HEK293 (cell line): ENCODE measurements at regions not wholly inside any gene's neighbourhood (a gene's known extent, or its start where the extent isn't known, plus 50 kb on each side); places are given as distances from the start of the nearest gene placed in this dataset.

Source experiments
- CTCF ChIP-seq: fragments of 450-650 bp; formaldehyde crosslinking; IDR thresholded peaks from 2 replicates; pipeline ENCODE4 v1.5.1; 2016; ENCODE audit warnings: missing biosample characterization, missing genetic modification characterization
- EGR2 ChIP-seq: fragments of 450-650 bp; formaldehyde crosslinking; IDR thresholded peaks from 2 replicates; pipeline ENCODE4 v1.5.1; 2016; ENCODE audit warnings: low read depth, missing biosample characterization, missing genetic modification characterization
- HOXA7 ChIP-seq: sonication (generic); formaldehyde crosslinking; IDR thresholded peaks from 2 replicates; pipeline ENCODE4 v1.8.1; 2022; ENCODE audit warnings: missing genetic modification reagents, borderline replicate concordance
- KLF10 ChIP-seq: fragments of 450-650 bp; IDR thresholded peaks from 2 replicates; pipeline ENCODE4 v1.5.1; 2018; ENCODE audit warnings: missing biosample characterization, mild to moderate bottlenecking, missing genetic modification characterization
- ZNF639 ChIP-seq: fragments of 450-650 bp; formaldehyde crosslinking; IDR thresholded peaks from 2 replicates; pipeline ENCODE4 v1.5.1; 2016; ENCODE audit warnings: missing biosample characterization, missing genetic modification characterization
- ZNF792 ChIP-seq: fragments of 450-650 bp; formaldehyde crosslinking; IDR thresholded peaks from 2 replicates; pipeline ENCODE4 v1.5.1; 2016; ENCODE audit warnings: missing biosample characterization, missing genetic modification characterization

DNA sequence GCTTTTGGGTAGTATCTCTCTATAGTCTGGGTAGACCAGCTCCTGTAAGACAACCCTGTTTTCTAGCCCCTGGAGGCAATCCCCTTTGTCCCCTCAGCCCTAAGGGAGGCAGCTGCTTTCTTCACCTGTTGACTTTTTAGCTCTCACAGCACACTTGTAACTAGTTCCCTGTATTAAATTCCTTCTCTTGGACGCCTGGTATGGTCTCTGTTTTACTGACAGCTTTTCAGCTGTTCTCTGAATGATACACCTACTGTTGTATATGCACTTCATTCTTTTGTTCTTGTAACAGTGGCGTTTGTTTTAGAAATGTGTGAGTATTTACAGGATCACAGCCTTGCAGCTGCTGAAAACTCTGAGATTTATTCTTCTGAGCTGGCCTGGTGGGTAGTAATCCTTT, 413.0 kb upstream of the RBMS3 start:
- TF ChIP-seq HOXA7 (no peak), CTCF (tag by site-specific recombination) (no peak), EGR2 (tag by site-specific recombination) (no peak), ZNF639 (tag by site-specific recombination) (no peak), ZNF792 (tag by site-specific recombination) (no peak), KLF10 (tag by site-specific recombination) (no peak)
